ENCODE measurements at regions not wholly inside any gene's neighbourhood (a gene's known extent, or its start where the extent isn't known, plus 50 kb on each side); places are given as distances from the start of the nearest gene placed in this dataset.

- no peak for DNase-seq
Observed at GRCh38 chr3:14318646-14319045, 83.8 kb upstream of the SLC6A6 start.

GRCh38 chr3:14319654-14320182 is 82.7 kb upstream of the SLC6A6 start:
- DNase-seq, result no peak

GRCh38 chr3:14320219-14320618 is 82.2 kb upstream of the SLC6A6 start:
- no peak for DNase-seq

DNA sequence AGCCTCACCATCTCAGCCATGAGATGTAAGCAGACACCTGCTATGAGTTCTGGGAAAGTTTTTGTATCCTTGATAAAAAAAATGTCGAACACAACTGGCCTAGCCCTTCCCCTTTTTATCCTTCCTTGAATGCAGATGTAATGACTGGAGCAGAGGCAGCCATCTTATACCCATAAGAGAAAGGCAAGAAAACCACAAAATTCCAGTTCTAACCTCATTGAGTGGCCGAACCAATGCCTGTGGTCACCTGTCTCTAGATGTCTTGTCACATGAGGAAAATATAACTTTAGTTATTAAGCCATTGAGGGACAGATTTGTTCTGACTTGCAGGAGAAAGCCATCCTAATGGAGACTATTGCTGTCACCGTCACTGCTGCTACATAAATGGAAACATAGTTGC is 80.4 kb upstream of the SLC6A6 start:
- no peak for DNase-seq

GRCh38 chr3:14322667-14323295 is 79.6 kb upstream of the SLC6A6 start:
- no peak for DNase-seq

GRCh38 chr3:14323401-14324223 is 78.8 kb upstream of the SLC6A6 start:
- DNase-seq, result no peak

DNA sequence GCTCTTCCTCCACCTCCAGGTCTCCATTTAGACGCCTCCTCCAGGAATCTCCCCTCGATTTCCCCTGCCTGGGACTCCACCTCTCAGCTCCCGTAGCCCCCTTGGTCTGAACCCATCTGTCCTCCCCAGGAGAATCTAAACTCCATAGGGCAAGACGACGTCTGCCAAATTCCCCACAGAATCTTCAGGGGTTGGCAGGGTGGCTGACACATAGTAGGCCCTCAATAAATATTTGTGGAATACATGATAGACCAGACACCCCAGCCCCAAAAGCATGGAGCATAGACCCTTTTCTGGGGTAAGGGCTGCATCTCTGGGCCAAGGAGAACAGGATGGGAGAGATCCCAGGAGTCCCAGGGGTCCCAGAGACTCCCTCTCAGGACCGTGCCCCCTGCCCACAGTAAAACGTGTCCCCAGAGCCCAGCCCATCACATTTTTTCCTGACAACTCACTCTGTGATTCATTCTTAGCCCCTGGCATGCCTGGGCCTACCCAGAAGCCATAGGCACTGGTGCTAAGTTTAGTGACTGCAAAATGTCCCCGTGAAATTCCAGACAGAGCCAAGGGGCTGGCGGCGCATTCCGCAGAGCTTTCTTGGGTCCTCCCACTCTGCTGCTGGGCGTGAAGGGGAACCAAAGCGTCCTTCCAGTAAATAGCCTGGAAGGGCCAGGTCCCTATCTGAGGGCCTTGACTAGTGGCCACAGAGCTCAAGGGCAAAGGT is 78.0 kb upstream of the SLC6A6 start:
- no peak for DNase-seq

DNA sequence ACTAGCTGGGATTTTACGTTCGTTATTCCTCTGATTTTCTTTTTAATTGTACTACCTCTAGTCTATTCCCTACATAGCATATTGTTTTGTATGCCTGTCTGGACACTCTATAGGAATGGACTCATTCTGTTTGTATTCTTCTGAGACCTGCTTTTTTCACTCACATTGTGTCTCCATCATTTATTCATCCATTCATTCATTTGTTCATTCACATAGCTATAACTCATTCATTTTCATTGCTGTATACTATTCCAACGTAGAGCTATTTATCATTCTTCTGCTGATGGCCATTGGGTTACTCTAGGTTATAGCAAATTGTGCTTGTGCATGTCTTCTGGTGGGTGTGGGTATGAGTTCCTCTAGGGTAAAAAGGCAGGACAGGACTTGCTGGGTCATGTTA is 74.0 kb upstream of the SLC6A6 start:
- no peak for DNase-seq

DNA sequence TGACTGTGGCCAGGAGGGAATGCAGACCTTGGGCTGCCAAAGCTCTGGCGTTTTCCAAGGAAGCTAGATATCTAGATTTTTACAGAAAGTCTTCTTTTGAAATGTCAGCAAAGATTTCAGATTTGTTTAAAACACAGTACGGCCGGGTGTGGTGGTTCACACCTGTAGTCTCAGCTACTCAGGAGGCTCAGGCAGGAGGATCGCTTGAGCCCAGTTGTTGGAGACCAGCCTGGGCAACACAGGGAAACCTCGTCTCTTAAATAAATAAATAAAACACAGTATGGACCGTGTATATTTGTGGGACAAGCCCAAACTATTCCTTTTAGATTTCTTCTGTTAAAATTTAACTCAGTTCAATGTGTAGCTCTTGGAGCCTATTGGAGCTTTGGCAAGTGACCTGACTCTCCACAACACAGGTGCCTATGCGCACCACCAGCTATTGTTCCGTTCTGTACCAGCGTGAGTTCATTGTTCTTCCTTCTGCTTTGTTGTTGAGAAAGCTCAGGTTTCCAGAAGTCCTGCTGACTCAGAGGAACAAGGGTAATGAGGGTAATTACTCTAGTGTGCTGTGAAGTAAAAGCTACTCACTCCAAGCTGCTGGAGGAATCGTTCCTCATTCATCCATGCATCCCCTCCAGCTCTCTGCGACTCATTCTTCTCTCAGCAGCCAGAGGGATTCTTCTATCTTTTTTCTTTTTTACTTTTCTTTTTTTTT is 73.1 kb upstream of the SLC6A6 start:
- DNase-seq, result no peak

GRCh38 chr3:14329842-14330241 is 72.6 kb upstream of the SLC6A6 start:
- no peak for DNase-seq

- no peak for DNase-seq
Observed at GRCh38 chr3:14330508-14330907, 71.9 kb upstream of the SLC6A6 start.

- DNase-seq, result no peak
Observed at GRCh38 chr3:14331251-14331650, 71.2 kb upstream of the SLC6A6 start.

DNA sequence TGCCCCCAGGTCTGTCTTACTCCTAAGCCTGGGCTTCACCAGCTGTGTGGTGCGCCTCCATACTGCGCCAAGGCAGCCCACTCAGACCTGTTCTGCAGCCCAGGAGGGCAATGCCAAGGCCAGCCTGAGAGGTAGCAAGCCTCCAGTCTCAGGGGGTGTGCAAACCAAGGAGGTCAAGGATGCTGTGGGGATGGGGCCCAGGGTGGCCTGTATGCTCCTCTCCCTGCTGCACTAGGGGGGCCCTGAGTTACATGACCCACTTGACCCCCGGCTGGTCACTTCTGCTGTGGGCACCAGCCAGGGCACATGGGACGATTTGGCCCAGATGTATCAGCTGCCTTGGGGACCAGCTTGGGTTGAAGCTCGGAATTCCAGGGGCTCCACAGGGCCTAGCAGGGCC is 70.0 kb upstream of the SLC6A6 start:
- DNase-seq, result no peak

- DNase-seq, result no peak
Observed at GRCh38 chr3:14333215-14333614, 69.2 kb upstream of the SLC6A6 start.

DNA sequence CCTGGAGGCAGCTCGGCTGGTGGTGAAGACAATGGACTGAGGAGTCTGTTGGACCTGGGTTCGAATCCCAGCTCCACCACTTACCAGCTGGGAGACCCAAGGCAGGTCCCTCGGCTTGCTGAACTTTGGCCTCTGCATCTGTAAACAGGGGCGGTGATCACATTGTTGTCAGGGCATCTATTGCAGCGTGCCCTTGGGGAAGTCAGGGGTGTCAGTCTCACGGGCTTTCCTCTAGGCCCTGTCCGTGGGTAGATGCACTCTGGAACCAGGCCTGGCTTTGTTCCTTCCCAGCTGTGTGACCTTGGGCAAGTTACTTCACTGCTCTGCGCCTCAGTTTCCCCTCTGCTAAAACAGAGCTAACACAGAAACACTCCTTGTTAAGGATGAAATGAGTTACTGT is 68.8 kb upstream of the SLC6A6 start:
- DNase-seq, result no peak

GRCh38 chr3:14334136-14334535 is 68.3 kb upstream of the SLC6A6 start:
- no peak for DNase-seq

- DNase-seq, result no peak
Observed at GRCh38 chr3:14334936-14335335, 67.5 kb upstream of the SLC6A6 start.

DNA sequence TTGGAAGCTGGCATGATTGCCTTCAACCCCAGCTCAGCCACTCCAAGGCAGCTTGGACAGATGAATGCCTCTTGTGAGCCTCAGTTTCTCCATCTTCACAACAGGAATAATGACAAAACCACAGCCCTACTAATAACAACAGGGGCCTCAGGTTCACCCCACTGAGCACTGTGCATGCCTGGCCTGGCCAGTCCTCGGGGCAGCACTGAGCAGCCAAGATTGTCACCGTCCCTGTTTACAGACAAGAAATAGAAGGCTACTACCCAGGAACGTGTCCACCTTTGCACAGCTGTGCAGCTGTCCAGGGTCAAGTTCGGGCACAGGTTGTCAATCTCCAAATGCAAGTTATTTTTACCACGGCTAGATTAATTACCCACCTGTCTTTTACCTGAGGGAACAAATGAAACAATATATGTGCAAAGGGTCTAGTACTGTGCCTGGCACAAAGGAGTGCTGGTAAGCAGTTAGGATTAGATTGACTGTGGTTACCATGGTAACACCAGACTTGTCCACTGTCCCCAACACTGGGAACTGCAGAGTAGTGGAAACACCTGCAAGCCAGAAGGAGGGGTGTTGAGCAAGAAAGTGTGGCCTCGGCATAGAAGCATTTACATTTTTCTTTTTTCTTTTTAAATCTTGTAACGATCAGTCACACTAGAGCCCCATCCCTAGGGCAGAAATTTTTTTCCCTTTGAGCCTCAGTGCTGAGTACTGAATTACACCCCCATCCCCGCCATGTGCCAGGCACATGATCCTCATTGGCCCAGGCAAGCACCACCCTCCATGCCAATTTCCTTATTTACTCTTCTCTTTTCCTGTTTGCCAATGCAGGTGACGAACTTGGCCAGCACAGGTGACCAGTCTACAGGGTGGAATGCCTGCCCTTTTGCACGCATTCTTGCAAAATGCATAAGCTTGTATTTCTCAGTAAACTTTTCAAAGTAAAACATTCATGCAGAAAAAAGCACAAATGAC is 66.3 kb upstream of the SLC6A6 start:
- DNase-seq, result no peak

DNA sequence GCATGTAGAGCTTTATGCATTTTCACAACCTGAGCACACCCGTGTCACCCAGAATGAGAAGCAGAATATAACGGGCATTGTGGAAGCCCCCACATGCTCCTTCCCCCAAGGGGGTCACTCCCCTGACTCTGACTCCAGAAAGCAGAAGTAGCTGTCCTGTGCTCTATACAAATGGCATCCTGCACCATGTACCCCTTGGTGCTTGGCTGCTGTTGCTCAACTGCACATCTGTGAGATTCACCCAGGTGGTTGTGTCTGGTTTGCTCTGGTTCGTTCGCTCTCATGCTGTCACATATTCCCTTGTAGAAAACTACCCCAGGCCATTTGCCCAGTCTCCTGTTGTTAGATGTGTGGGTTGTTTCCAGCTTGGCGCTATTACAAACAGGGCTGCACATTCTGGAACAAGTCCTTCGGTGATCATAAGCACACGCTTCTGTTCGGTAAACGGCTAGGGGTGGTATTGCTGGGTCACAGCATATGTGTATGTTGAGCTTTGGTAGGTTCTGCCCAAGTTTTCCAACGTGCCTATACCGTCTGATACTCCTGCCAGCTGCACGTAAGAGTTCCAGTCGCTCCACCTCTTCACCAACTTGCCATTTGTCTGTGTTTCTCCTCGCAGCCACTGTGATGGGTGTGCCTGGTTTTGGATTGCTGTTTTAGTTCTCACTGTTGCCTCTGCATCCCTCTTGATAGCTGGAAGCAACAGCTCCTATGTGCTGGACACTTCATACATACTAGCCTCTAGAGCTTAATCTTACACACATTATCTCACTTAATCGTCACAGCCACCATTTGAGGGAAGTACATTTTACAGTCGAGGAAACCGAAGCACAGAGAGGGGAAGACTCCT is 65.4 kb upstream of the SLC6A6 start:
- DNase-seq, result no peak

GRCh38 chr3:14337828-14338227 is 64.6 kb upstream of the SLC6A6 start:
- DNase-seq, result no peak

All from occipital lobe (tissue), 1 donor.